ENCODE measurements at regions not wholly inside any gene's neighbourhood (a gene's known extent, or its start where the extent isn't known, plus 50 kb on each side); places are given as distances from the start of the nearest gene placed in this dataset.

- no peak for ATAC-seq (ENCODE audit: insufficient number of reproducible peaks, low FRiP score, low read depth)
- TF ChIP-seq CTCF (IDR thresholded peaks at IDR 0.05), result no peak
- no peaks in the 10 kb centered on the region for H3K27me3 ChIP-seq (replicated peaks; ENCODE audit: insufficient read depth)
- DNase-seq (ENCODE audit: low spot score), result no peak
- no peaks in the 10 kb centered on the region for H3K9me3 ChIP-seq
- H3K4me1 ChIP-seq (ENCODE audit: control insufficient read depth in 1 of 2, low read depth in 2 of 2), result peaks cover 14 to 38% of the 10 kb centered on the region in 2 donors
- no peak overlapping the region for H3K27ac ChIP-seq
- no peaks in the 10 kb centered on the region for H3K36me3 ChIP-seq
- no peak overlapping the region for H3K4me3 ChIP-seq
Measured at GRCh38 chr2:150212722-150213171, 274.7 kb downstream of the RND3 start.

GRCh38 chr2:150211164-150211631 is 276.3 kb downstream of the RND3 start:
- Histone ChIP-seq H3K27ac (peak overlapping the region in 1 of 2 donors; percentile 19), H3K36me3 (no peaks in the 10 kb centered on the region), H3K4me1 (ENCODE audit: control insufficient read depth in 1 of 2, low read depth in 2 of 2) (peaks cover 14 to 43% of the 10 kb centered on the region in 2 donors), H3K9me3 (no peaks in the 10 kb centered on the region), H3K27me3 (replicated peaks; ENCODE audit: insufficient read depth) (no peaks in the 10 kb centered on the region), H3K4me3 (no peak overlapping the region)
- TF ChIP-seq CTCF (IDR thresholded peaks at IDR 0.05), result no peak
- ATAC-seq (ENCODE audit: insufficient number of reproducible peaks, low FRiP score, low read depth) (no peak), DNase-seq (ENCODE audit: low spot score) (no peak)

- peaks cover 14 to 43% of the 10 kb centered on the region in 2 donors for H3K4me1 ChIP-seq (ENCODE audit: control insufficient read depth in 1 of 2, low read depth in 2 of 2)
- no peaks in the 10 kb centered on the region for H3K27me3 ChIP-seq (replicated peaks; ENCODE audit: insufficient read depth)
- no peak overlapping the region for H3K4me3 ChIP-seq
- TF ChIP-seq CTCF (IDR thresholded peaks at IDR 0.05), result no peak
- ATAC-seq (ENCODE audit: insufficient number of reproducible peaks, low FRiP score, low read depth), result no peak
- no peaks in the 10 kb centered on the region for H3K9me3 ChIP-seq
- H3K27ac ChIP-seq, result no peak overlapping the region
- no peaks in the 10 kb centered on the region for H3K36me3 ChIP-seq
- no peak for DNase-seq (ENCODE audit: low spot score)
Measured at GRCh38 chr2:150209746-150210145, 277.7 kb downstream of the RND3 start.

GRCh38 chr2:150208689-150209088 is 278.8 kb downstream of the RND3 start:
- no peaks in the 10 kb centered on the region for H3K9me3 ChIP-seq
- no peaks in the 10 kb centered on the region for H3K36me3 ChIP-seq
- ATAC-seq (ENCODE audit: insufficient number of reproducible peaks, low FRiP score, low read depth), result no peak
- H3K4me3 ChIP-seq, result no peak overlapping the region
- no peak overlapping the region for H3K27ac ChIP-seq
- peaks cover 14 to 43% of the 10 kb centered on the region in 2 donors for H3K4me1 ChIP-seq (ENCODE audit: control insufficient read depth in 1 of 2, low read depth in 2 of 2)
- H3K27me3 ChIP-seq (replicated peaks; ENCODE audit: insufficient read depth), result no peaks in the 10 kb centered on the region
- no peak for TF ChIP-seq CTCF (IDR thresholded peaks at IDR 0.05)
- no peak for DNase-seq (ENCODE audit: low spot score)

GRCh38 chr2:150207979-150208378 is 279.5 kb downstream of the RND3 start:
- H3K4me1 ChIP-seq (ENCODE audit: control insufficient read depth in 1 of 2, low read depth in 2 of 2), result peaks cover 14 to 43% of the 10 kb centered on the region in 2 donors
- no peak for ATAC-seq (ENCODE audit: insufficient number of reproducible peaks, low FRiP score, low read depth)
- no peak for DNase-seq (ENCODE audit: low spot score)
- no peaks in the 10 kb centered on the region for H3K9me3 ChIP-seq
- no peaks in the 10 kb centered on the region for H3K27me3 ChIP-seq (replicated peaks; ENCODE audit: insufficient read depth)
- no peak for TF ChIP-seq CTCF (IDR thresholded peaks at IDR 0.05)
- peak overlapping the region; percentile 2 for H3K4me3 ChIP-seq
- no peaks in the 10 kb centered on the region for H3K36me3 ChIP-seq
- H3K27ac ChIP-seq, result no peak overlapping the region

All from thoracic aorta (tissue), 2 donors.